Stomach (tissue), 8 donors: ENCODE measurements at regions not wholly inside any gene's neighbourhood (a gene's known extent, or its start where the extent isn't known, plus 50 kb on each side); places are given as distances from the start of the nearest gene placed in this dataset.
"Not testable (repeated sequence)": the region's sequence is repeated elsewhere in the genome, so short reads cannot be mapped to it uniquely, and the experiment has no call there.

Source experiments
- DNase-seq, 2 donors: peaks; one replicate each; pipeline versions ENCODE4 v3.0.0 to v3.0.0-alpha.2; 2013 to 2019
- H3K27ac ChIP-seq, 5 donors: fragments of 200-600 bp in 4 of 5; sonication (generic) in 4 of 5; one replicate each; pipeline ENCODE4 v1.5.1; 2013 to 2019; ENCODE audit warnings: mild to moderate bottlenecking in 1 of 5, moderate library complexity in 1 of 5
- H3K27me3 ChIP-seq, 3 donors: fragments of 200-600 bp; sonication (generic); one replicate each; pipeline ENCODE4 v1.5.1; 2017 to 2019; ENCODE audit warnings: mixed run types in 1 of 3
- H3K36me3 ChIP-seq, 4 donors: fragments of 200-600 bp; sonication (generic); 1 replicate in 3 of 4; 2 replicates in 1 of 4; pipeline ENCODE4 v1.5.1; 2016 to 2019
- H3K4me1 ChIP-seq, 4 donors: fragments of 200-600 bp; sonication (generic); one replicate each; pipeline ENCODE4 v1.5.1; 2016 to 2019
- H3K4me3 ChIP-seq, 4 donors: fragments of 200-600 bp; sonication (generic) in 3 of 4; one replicate each; pipeline ENCODE4 v1.5.1; 2016 to 2019; ENCODE audit warnings: mild to moderate bottlenecking in 1 of 4
- H3K9me3 ChIP-seq, 4 donors: fragments of 200-600 bp; sonication (generic); one replicate each; pipeline ENCODE4 v1.5.1; 2016 to 2019
- EP300 ChIP-seq: sonication (generic); formaldehyde crosslinking; IDR thresholded peaks from one replicate; pipeline ENCODE4 v1.6.1; 2017; ENCODE audit warnings: antibody characterized with exemption
- POLR2A ChIP-seq, 4 donors: fragments of 450-650 bp; IDR thresholded peaks; one replicate each; pipeline ENCODE4 v1.6.1; 2016; ENCODE audit warnings: antibody characterized with exemption in 4 of 4, control low read depth in 2 of 4, mild to moderate bottlenecking in 1 of 4, moderate library complexity in 1 of 4
- POLR2AphosphoS5 ChIP-seq, 3 donors: sonication (generic); formaldehyde crosslinking; IDR thresholded peaks; one replicate each; pipeline ENCODE4 v1.6.1; 2016; ENCODE audit warnings: antibody characterized with exemption in 3 of 3
- WGBS, 5 donors: extraction: QIAGEN DNeasy Blood & Tissue Kit in 3 of 5; methylation state at CpG; one replicate each; pipeline versions ENCODE4 v1.1.5 to v1.1.7; 2013 to 2018; 5-methylcytosine and 5-hydroxymethylcytosine counted together
- intact Hi-C: fragments of 100-400 bp; cut with DNase I; formaldehyde crosslinking; loops from one replicate; pipeline ENCODE4 v1.15.1; 2023; ENCODE audit warnings: low total_unique reads
- TF ChIP-seq, protein P1 (sequence below), 7 experiments: fragments of 450-650 bp in 4 of 7; fragments of 200-600 bp in 3 of 7; sonication (generic) in 3 of 7; IDR thresholded peaks; one replicate each; pipeline ENCODE4 v1.5.1; 2016 to 2019; ENCODE audit warnings: antibody characterized with exemption in 7 of 7, control low read depth in 2 of 7, mild to moderate bottlenecking in 1 of 7
- donor health status: healthy with polysubstance abuse.
- donor health status: Bipolar disorder and iron deficiency.
- donor health status: healthy.

DNA sequence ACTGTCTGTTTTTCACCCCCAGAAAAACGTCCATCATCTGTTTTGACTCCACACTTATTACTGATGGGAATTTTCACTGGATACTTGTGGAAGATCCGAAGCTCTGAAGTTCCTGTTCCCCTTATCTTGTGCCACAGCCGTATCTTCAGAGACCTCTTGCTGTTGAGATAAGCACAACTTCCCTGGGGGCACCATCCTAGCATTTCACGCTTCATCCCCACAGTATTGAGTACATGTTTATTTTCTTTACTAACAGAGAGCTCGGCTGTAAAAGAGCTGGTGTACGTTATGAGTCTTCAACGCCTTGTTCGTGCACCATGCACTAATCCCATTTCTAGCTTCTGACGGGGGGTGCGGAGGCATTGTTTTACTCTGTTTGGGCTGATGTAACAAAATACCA is 813.6 kb upstream of the EEF2KMT start:
- no peak for DNase-seq
- 21 to 30% (median 26%) methylated on average over 10 of the region's 10 CpGs for WGBS, 5 donors
- Histone ChIP-seq H3K27me3 (no peaks in the 10 kb centered on the region), H3K4me3 (no peak overlapping the region), H3K9me3 (peaks cover 0 to 18% (median 11%) of the 10 kb centered on the region in 4 donors), H3K36me3 (no peaks in the 10 kb centered on the region), H3K4me1 (no peaks in the 10 kb centered on the region), H3K27ac (no peak overlapping the region)
- TF ChIP-seq POLR2AphosphoS5 (IDR thresholded peaks at IDR 0.05) (no peak), EP300 (no peak), POLR2A (IDR thresholded peaks at IDR 0.05) (no peak)
- TF ChIP-seq, protein P1, sequence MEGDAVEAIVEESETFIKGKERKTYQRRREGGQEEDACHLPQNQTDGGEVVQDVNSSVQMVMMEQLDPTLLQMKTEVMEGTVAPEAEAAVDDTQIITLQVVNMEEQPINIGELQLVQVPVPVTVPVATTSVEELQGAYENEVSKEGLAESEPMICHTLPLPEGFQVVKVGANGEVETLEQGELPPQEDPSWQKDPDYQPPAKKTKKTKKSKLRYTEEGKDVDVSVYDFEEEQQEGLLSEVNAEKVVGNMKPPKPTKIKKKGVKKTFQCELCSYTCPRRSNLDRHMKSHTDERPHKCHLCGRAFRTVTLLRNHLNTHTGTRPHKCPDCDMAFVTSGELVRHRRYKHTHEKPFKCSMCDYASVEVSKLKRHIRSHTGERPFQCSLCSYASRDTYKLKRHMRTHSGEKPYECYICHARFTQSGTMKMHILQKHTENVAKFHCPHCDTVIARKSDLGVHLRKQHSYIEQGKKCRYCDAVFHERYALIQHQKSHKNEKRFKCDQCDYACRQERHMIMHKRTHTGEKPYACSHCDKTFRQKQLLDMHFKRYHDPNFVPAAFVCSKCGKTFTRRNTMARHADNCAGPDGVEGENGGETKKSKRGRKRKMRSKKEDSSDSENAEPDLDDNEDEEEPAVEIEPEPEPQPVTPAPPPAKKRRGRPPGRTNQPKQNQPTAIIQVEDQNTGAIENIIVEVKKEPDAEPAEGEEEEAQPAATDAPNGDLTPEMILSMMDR (IDR thresholded peaks at IDR 0.05), result no peak
- intact Hi-C loops, result no loop called here

DNA sequence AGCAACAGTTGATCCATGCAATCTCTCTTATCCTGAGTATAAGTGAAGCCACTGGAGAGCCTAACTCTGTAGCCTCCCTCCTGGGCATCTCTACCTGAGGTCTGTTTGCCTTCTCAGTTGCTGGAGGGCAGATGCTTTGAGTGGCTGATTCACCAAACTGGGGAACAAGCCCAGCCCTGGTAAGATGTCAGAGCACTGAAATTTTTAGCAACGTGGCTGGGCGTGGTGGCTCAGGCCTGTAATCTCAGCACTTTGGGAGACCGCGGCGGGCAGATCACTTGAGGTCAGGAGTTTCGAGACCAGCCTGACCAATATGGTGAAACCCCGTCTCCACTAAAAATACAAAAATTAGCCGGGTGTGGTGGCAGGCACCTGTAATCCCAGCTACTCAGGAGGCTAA is 812.0 kb upstream of the EEF2KMT start:
- H3K27me3 ChIP-seq, H3K27ac ChIP-seq, intact Hi-C loops, H3K4me3 ChIP-seq, DNase-seq, H3K36me3 ChIP-seq, H3K4me1 ChIP-seq: not testable (repeated sequence)
- 83 to 94% (median 88%) methylated on average over 8 of the region's 8 CpGs for WGBS, 5 donors
- H3K9me3 ChIP-seq, result peaks cover 0 to 15% (median 10%) of the 10 kb centered on the region in 4 donors

DNA sequence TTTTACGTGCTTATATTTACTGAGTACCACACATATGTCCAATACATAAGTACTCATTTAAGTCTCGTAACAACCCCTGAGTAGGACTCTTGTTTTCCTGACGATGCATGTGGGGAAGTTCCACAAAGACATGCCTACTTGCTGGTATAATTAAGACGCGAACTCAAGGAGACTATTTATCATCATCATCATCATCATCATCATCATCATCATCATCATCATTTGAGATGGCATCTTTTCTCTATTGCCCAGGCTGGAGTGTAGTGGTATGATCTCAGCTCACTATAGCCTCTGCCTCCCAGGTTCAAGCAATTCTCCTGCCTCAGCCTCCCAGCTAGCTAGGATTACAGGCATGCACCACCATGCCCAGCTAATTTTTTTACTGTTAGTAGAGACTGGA is 809.9 kb upstream of the EEF2KMT start:
- no peak for TF ChIP-seq POLR2A (IDR thresholded peaks at IDR 0.05)
- no peak for TF ChIP-seq EP300
- TF ChIP-seq POLR2AphosphoS5 (IDR thresholded peaks at IDR 0.05), result no peak
- 88 to 96% (median 93%) methylated on average over 5 of the region's 5 CpGs for WGBS, 5 donors
- H3K9me3 ChIP-seq, result peaks cover 0 to 9% (median 4%) of the 10 kb centered on the region in 4 donors
- H3K27me3 ChIP-seq, result no peaks in the 10 kb centered on the region
- no peak overlapping the region for H3K27ac ChIP-seq
- no peak overlapping the region for H3K4me3 ChIP-seq
- H3K4me1 ChIP-seq, result no peaks in the 10 kb centered on the region
- intact Hi-C loops, result no loop called here
- no peaks in the 10 kb centered on the region for H3K36me3 ChIP-seq
- DNase-seq, result no peak

DNA sequence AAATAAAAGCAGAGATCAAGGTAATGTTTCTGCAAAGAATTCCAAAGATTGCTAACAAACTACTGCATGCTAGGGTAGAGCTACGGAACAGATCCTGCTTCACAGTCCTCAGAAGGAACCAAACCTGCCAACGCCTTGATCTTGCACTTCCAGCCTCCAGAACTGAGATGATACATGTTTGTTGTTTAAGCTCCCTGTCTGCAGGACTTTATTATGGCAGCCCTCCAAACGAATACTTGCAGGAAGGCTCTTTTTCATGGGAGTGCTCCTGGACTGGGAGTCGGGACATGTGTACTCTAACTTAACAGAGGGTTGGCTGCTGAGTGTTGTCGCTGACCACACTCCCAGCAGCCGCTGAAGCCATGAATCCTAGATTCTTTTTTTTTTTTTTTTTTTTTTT is 808.8 kb upstream of the EEF2KMT start:
- Histone ChIP-seq H3K36me3 (no peaks in the 10 kb centered on the region), H3K4me1 (no peaks in the 10 kb centered on the region), H3K4me3 (no peak overlapping the region), H3K27me3 (no peaks in the 10 kb centered on the region), H3K9me3 (peaks cover 0 to 9% (median 2%) of the 10 kb centered on the region in 4 donors), H3K27ac (no peak overlapping the region)
- intact Hi-C loops, result no loop called here
- TF ChIP-seq, protein P1 (IDR thresholded peaks at IDR 0.05), result no peak
- TF ChIP-seq POLR2AphosphoS5 (IDR thresholded peaks at IDR 0.05) (no peak), EP300 (no peak), POLR2A (IDR thresholded peaks at IDR 0.05) (no peak)
- no peak for DNase-seq
- WGBS, 5 donors, result 72 to 80% (median 77%) methylated on average over 6 of the region's 6 CpGs

DNA sequence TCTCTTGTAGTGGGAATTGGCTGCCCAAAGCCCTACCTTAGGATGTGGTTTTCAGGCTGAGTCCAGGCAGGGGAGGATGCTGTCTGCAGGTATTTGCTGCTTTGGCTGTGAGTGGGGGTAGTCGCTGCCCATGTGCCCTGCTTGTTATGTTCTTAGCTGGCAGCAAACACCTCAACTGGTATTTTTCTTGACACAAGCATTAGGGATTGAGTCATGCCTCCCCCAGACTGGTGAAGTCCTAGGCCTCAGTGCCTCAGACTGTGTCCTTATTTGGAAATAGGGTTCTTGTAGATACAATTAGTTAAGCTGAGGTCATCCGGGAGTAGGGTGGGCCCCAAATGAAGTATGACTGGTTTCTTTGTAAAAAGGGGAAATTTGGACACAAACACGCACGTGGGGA is 808.3 kb upstream of the EEF2KMT start:
- TF ChIP-seq POLR2AphosphoS5 (IDR thresholded peaks at IDR 0.05) (no peak), POLR2A (IDR thresholded peaks at IDR 0.05) (no peak), EP300 (no peak)
- TF ChIP-seq, protein P1 (IDR thresholded peaks at IDR 0.05), result no peak
- H3K27me3 ChIP-seq, result no peaks in the 10 kb centered on the region

More for the DNA sequence above, 808.3 kb upstream of the EEF2KMT start:
- Histone ChIP-seq H3K4me1 (no peaks in the 10 kb centered on the region), H3K27ac (no peak overlapping the region), H3K36me3 (no peaks in the 10 kb centered on the region), H3K4me3 (no peak overlapping the region), H3K9me3 (peaks cover 0 to 9% (median 6%) of the 10 kb centered on the region in 4 donors)
- WGBS, 5 donors, result 57 to 74% (median 58%) methylated on average over 4 of the region's 4 CpGs
- DNase-seq, result no peak
- intact Hi-C loops, result no loop called here
